SK-N-MC (cell line): ENCODE measurements at regions not wholly inside any gene's neighbourhood (a gene's known extent, or its start where the extent isn't known, plus 50 kb on each side); places are given as distances from the start of the nearest gene placed in this dataset.

Experiments used
- DNase-seq: peaks from one replicate; pipeline ENCODE4 v3.0.0-alpha.2; 2011; ENCODE audit warnings: low read depth, low spot score
- H3K27ac ChIP-seq: fragments of 200-600 bp; sonication (generic); 2 replicates; pipeline ENCODE4 v1.5.1; 2016; ENCODE audit warnings: mixed run types
- H3K36me3 ChIP-seq: fragments of 200-600 bp; sonication (generic); 2 replicates; pipeline ENCODE4 v1.6.1; 2017; ENCODE audit warnings: antibody characterized with exemption, low read length, mixed read lengths; ENCODE audit not compliant: insufficient read depth
- H3K4me3 ChIP-seq: fragments of 200-600 bp; sonication (generic); 2 replicates; pipeline ENCODE4 v1.5.1; 2016
- H3K9ac ChIP-seq: fragments of 200-600 bp; sonication (generic); 2 replicates; pipeline ENCODE4 v1.8.0; 2017; ENCODE audit warnings: mixed run types, mixed read lengths; ENCODE audit not compliant: insufficient read length
- H3K9me3 ChIP-seq: fragments of 200-600 bp; sonication (generic); 2 replicates; pipeline ENCODE4 v1.6.1; 2017; ENCODE audit warnings: low read depth, mild to moderate bottlenecking, antibody characterized with exemption, low read length, moderate library complexity, mixed read lengths
- EZH2 ChIP-seq: fragments of 200-600 bp; sonication (generic); IDR thresholded peaks from one replicate; pipeline ENCODE4 v1.6.1; 2017; ENCODE audit warnings: antibody characterized with exemption
- FOXP2 ChIP-seq: optimal IDR thresholded peaks from 2 replicates; pipeline ENCODE3; 2011; ENCODE audit warnings: mild to moderate bottlenecking, moderate library complexity; ENCODE audit not compliant: insufficient read depth; ENCODE audit errors: extremely low read length, control extremely low read depth
- POLR2AphosphoS5 ChIP-seq: IDR thresholded peaks from 2 replicates; pipeline ENCODE4 v1.6.1; 2012; ENCODE audit warnings: mild to moderate bottlenecking, low read depth, low read length, borderline replicate concordance

DNA sequence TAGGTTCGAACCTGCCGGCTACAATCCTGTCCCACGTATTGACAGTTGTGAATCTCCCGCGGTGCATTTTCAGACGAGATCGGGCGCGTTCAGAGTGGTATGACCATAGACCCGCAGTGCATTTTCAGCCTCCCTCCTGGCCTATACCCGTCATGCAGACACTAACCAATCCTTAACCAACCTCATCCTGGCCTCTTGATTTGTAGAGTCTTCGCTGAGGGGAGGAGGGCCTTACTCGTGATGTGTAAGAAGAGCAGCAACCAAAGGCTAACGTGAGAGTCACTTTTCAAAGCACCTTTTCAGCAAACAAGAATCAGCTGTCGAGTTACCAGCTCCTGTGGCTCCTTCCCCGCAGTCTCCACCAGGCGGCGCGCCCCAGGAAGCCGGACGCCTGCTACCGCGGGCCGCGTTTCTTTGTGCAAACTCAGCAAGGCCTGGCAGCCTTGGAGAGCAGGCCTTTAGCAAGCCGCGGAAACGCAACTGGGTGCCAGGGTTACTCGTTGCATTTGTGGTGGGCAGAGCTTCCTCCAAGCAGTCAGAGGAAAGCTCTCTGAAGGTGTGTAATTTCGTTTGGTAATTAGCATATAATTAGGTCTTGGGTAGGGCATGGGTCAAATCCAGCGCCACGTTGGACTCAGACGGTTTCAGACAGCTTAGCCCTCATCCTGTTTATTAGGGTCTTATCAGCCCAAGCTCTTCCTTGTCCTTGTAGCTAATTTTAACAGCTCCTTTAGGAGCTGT, 139.8 kb downstream of the OR2B2 start:
- Histone ChIP-seq H3K9ac (peak overlapping the region; percentile 41), H3K4me3 (peak overlapping the region; percentile 40; the same call in 1 of the 2 replicates), H3K27ac (no peak overlapping the region), H3K36me3 (no peaks in the 10 kb centered on the region), H3K9me3 (no peaks in the 10 kb centered on the region)
- TF ChIP-seq FOXP2 (no peak), POLR2AphosphoS5 (peak; percentile 49; the same call in 1 of the 2 replicates)
- no peak for DNase-seq

DNA sequence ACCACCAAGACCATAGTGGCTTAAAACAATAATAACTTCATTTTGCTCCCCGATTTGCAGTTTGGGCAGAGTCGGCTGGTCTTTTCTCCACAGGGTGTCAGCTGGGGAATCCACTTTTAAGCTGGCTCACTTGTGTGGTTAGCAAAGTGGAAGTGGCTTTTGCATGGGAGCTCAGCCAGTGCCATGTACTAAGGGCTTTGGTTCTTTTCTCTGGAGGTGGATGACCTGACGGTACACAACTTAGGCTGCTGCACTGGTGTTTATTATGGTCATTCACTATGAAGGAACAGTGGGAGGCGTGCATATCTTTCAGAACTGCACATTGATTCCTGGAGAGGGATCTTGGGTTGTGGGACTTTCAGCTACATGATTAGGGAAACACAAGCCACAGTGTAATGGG, 141.0 kb downstream of the OR2B2 start:
- no peak overlapping the region for H3K4me3 ChIP-seq
- no peak overlapping the region for H3K27ac ChIP-seq
- no peak for DNase-seq
- H3K9ac ChIP-seq, result no peak overlapping the region
- H3K9me3 ChIP-seq, result no peaks in the 10 kb centered on the region
- no peaks in the 10 kb centered on the region for H3K36me3 ChIP-seq
- no peak for TF ChIP-seq POLR2AphosphoS5
- no peak for TF ChIP-seq FOXP2

DNA sequence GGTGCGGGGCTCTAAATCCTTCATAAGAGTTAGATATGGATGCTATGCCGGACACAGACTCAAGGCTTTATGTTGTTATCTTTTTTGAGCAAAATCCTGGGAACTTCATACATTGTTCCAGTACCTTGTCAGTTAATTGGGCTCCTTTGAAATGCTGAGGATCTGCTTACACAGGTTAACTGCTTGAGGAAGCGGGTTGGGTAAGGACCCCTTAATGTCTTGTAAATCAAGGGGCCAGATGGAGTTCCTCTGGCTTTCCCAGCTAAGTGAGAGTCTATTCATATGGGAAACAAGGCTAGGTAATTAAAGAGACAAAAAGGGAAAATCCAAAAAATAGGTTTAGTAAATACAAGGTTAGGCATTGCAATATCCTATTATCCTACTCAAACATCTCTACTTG, 141.5 kb downstream of the OR2B2 start:
- Histone ChIP-seq H3K36me3 (no peaks in the 10 kb centered on the region), H3K9ac (no peak overlapping the region), H3K4me3 (no peak overlapping the region), H3K27ac (no peak overlapping the region), H3K9me3 (no peaks in the 10 kb centered on the region)
- no peak for DNase-seq
- TF ChIP-seq EZH2 (no peak), POLR2AphosphoS5 (no peak), FOXP2 (no peak)

DNA sequence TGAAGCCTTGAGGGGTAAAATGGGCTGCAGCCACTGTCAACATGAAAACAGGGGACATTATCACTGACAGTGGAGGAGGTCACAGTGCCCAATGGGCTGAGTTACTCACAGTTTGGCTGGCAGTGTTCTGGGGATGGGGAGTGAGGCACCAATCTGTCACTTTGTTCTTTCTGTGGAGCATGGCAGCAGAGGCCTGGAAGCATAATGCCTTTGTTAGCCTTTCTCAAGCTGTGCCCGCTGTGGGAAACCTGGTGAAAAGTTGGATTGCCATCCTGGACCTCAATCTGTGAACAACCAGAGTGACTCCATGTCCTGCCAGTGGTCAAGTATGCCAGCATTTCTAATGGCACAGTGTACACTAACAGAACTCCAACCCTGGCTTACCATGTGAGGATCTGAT, 143.6 kb downstream of the OR2B2 start:
- no peaks in the 10 kb centered on the region for H3K9me3 ChIP-seq
- no peak for DNase-seq
- no peaks in the 10 kb centered on the region for H3K36me3 ChIP-seq
- H3K4me3 ChIP-seq, result no peak overlapping the region
- H3K9ac ChIP-seq, result no peak overlapping the region
- H3K27ac ChIP-seq, result no peak overlapping the region
- TF ChIP-seq FOXP2, result no peak
- TF ChIP-seq POLR2AphosphoS5, result no peak
- no peak for TF ChIP-seq EZH2

DNA sequence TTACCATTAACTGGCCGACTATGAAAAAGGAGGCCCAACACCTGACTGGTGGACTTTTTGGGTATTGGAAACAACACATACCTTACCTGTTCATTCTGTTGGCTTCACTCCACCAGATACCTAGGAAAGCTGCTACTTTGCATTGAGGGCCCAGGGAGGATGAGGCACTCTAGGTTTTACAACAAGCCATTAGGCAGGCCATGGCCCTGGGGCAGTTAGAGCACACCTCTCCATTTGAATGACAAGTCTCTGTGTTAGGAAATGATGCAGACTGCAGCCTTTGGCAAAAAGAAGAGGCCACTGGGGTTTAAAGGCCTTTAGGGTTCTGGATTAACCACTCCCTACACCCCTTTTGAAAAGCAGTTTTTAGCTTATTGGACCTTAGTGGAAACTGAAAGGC, 144.3 kb downstream of the OR2B2 start:
- DNase-seq, result no peak
- H3K36me3 ChIP-seq, result no peaks in the 10 kb centered on the region
- no peak overlapping the region for H3K9ac ChIP-seq
- H3K9me3 ChIP-seq, result no peaks in the 10 kb centered on the region
- no peak overlapping the region for H3K27ac ChIP-seq
- no peak overlapping the region for H3K4me3 ChIP-seq
- TF ChIP-seq FOXP2 (no peak), EZH2 (no peak), POLR2AphosphoS5 (no peak)

DNA sequence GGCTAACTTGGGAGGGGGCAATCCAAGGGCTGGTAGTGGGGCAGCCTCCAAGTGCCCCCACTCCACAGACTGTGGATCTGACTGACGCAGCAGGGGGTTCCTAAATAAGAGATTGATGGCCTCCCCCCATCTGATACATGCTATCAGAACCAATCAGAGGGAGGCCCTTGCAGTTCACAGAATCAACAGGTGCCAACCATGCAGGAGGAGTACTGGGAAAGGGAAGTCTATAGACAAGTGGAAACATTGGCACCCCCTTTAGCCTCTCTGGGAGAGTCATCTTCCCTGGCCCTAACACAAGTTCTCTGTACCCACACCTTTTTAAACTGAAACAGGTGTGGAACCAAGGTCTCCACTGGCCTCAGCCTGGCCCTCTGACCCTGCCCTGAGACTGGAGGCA, 145.8 kb downstream of the OR2B2 start:
- no peaks in the 10 kb centered on the region for H3K9me3 ChIP-seq
- no peak overlapping the region for H3K4me3 ChIP-seq
- H3K36me3 ChIP-seq, result no peaks in the 10 kb centered on the region
- H3K27ac ChIP-seq, result no peak overlapping the region
- no peak overlapping the region for H3K9ac ChIP-seq
- no peak for DNase-seq
- TF ChIP-seq EZH2, result no peak
- no peak for TF ChIP-seq FOXP2
- TF ChIP-seq POLR2AphosphoS5, result no peak

DNA sequence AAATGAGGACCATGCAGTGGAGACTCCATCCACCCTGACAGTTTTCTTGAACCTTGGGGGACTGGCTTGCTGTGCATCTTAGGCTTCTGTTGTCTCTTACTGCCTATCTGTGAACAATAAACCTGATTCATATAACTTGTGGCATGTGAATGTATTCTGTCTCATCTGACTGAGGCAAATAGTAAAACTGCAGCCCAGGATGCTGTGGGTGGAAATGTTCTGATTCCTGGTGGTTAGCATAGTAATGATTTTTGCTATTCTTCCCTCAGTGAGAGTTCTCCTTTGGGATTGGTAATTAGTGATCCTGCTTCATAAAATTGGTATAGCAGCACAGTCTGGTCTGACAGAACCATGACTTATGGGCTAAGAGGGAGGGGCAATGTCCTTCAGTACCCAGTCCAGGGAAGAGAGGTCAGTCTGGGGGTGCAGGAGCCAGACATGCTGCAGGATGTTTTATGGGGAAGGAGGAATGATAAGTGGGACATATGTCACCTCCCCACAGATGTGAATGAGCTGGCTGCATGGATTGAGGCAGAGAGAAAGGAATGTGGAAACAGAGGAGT, 147.1 kb downstream of the OR2B2 start:
- H3K9me3 ChIP-seq, result no peaks in the 10 kb centered on the region
- H3K4me3 ChIP-seq, result no peak overlapping the region
- no peaks in the 10 kb centered on the region for H3K36me3 ChIP-seq
- TF ChIP-seq EZH2 (no peak), POLR2AphosphoS5 (no peak), FOXP2 (no peak)
- no peak overlapping the region for H3K9ac ChIP-seq
- DNase-seq, result no peak
- no peak overlapping the region for H3K27ac ChIP-seq

DNA sequence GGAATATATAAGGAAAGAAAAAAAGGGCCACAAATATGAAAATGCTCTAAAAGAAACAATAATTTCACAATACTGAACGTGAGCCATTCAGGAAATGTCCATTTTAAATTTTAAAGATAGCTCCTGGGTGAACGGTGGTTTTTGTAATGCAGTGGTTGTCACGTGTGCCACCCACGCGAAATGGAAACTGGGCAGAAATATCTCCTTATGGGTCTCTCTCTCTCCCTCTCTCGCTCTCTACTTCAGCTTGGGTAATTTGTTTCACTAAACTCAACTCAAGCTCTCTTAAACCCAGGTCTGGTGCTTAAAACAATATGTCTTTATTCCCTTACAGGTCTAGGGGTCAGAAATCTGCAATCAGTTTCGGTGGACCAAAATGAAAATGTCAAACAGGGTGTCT, 150.8 kb downstream of the OR2B2 start:
- H3K9me3 ChIP-seq, result no peaks in the 10 kb centered on the region
- H3K27ac ChIP-seq, result no peak overlapping the region
- H3K4me3 ChIP-seq, result no peak overlapping the region
- no peak for TF ChIP-seq POLR2AphosphoS5
- no peak for TF ChIP-seq EZH2
- no peak for TF ChIP-seq FOXP2
- no peak for DNase-seq
- H3K36me3 ChIP-seq, result no peaks in the 10 kb centered on the region
- H3K9ac ChIP-seq, result no peak overlapping the region

DNA sequence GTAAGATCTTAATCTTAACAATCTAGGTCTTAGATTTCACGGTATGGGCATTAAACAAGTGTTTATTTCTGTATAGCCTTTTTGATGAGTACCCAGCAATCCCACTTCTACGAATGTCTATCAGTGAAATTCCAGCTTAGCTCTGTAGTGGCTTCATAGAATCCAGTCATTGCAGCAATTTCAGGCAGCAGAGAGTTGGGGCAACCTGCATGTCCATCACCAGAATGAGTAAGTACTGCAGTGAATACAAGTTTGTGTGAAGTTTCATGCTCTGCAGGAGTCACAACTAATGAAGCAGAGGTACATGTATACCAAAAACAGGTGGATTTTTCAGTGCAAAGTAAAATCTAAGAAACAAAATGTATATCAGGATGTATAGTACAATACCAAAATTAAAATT, 151.7 kb downstream of the OR2B2 start:
- TF ChIP-seq FOXP2 (no peak), EZH2 (no peak), POLR2AphosphoS5 (no peak)
- DNase-seq, result no peak
- no peaks in the 10 kb centered on the region for H3K9me3 ChIP-seq
- no peak overlapping the region for H3K9ac ChIP-seq
- no peak overlapping the region for H3K27ac ChIP-seq
- no peaks in the 10 kb centered on the region for H3K36me3 ChIP-seq
- no peak overlapping the region for H3K4me3 ChIP-seq
